NCI-H187 (cell line): ENCODE measurements at regions not wholly inside any gene's neighbourhood (a gene's known extent, or its start where the extent isn't known, plus 50 kb on each side); places are given as distances from the start of the nearest gene placed in this dataset.
A peak's percentile ranks its signal among the peaks of the same experiment; 100 is the strongest.

Experiments used
- DNase-seq, 2 experiments: peaks; one replicate each; lab custom pipeline; 2025; lab: John Stamatoyannopoulos, UW

- DNase-seq: no peak
Observed at GRCh38 chr6:25012657-25013056, 76.9 kb upstream of the RIPOR2 start.

DNA sequence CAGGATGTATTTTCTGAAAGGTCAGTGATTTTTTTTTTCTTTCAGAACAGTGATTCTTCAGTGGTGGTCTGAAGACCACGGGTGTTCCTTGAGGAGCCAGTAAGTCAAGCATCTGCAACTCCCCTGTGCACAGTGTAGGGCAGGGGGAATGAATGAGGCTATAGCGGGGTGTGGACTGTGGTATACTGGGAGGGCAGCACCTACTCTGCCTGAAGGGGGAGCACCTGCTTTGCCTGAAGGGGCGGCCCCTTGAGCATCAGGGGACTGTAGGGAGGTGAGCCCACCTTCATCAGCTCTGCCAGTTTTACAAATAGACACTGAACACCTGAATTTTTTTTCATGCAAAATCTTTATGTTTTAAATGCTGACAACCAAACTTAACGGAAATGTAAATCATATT lies 77.5 kb upstream of the RIPOR2 start:
- DNase-seq: no peak

- no peak for DNase-seq
Observed at GRCh38 chr6:25014369-25014768, 78.6 kb upstream of the RIPOR2 start.

- DNase-seq: no peak
Observed at GRCh38 chr6:25014791-25015560, 79.2 kb upstream of the RIPOR2 start.

- DNase-seq: no peak
Observed at GRCh38 chr6:25016014-25016720, 80.4 kb upstream of the RIPOR2 start.

- DNase-seq: no peak
Observed at GRCh38 chr6:25017486-25017885, 81.7 kb upstream of the RIPOR2 start.

DNA sequence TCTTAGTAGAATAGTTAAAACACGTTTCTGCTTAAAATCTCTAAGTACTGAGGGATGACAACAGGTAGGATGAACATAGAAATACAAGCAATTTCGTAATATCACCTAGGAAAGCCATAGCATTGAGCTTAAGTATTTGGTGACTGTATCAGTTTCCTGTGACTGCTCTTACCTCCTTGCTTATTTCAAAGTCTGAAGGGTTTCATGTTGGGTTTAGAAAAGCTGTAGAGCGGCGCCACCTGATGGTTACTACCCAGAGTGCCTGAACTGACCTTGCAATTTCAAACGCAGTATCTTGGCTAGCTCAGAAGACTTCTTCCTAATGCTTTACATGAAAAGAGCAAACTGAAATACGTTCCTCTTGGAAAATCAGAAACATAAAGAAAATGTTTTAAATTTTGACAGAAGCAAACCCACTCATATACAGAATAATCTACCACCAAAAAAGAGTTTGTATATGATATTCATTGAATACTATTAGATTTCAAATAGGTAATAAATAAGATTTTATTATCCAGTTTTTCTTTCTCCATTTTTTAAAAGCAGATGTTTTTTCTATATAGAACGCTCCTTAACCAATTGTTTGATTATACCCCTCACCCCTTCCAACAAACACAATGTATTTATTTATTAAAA lies 82.3 kb upstream of the RIPOR2 start:
- no peak for DNase-seq

DNA sequence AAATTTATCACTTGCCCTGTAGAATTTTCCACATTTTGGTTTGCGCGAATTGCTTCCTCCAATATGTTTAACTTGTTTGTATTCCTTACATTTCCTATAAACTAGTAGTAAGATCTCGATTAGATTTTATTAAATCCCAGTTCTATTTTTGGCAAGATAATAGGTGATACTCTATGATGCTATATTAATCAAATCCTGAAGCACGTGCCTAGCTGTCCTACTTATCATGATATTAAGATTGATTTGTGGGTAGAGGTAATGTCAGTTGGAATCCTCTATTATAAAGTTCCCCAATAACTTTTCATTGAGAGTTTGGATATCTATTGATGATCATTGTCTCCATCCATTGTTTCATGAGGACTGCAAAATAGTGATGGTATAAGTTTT lies 82.8 kb upstream of the RIPOR2 start:
- DNase-seq: no peak

GRCh38 chr6:25022140-25022553 lies 86.4 kb upstream of the RIPOR2 start:
- no peak for DNase-seq

- no peak for DNase-seq
Observed at GRCh38 chr6:25023781-25024180, 88.0 kb upstream of the RIPOR2 start.

- DNase-seq: no peak
Observed at GRCh38 chr6:25024821-25025220, 89.1 kb upstream of the RIPOR2 start.

GRCh38 chr6:25025248-25025918 lies 89.6 kb upstream of the RIPOR2 start:
- no peak for DNase-seq

GRCh38 chr6:25025919-25026301 lies 90.2 kb upstream of the RIPOR2 start:
- no peak for DNase-seq

- DNase-seq: peak; percentile 89 to 92
Observed at GRCh38 chr6:25026723-25027122, 91.0 kb upstream of the RIPOR2 start.

GRCh38 chr6:25027221-25027916 lies 91.6 kb upstream of the RIPOR2 start:
- DNase-seq: no peak

DNA sequence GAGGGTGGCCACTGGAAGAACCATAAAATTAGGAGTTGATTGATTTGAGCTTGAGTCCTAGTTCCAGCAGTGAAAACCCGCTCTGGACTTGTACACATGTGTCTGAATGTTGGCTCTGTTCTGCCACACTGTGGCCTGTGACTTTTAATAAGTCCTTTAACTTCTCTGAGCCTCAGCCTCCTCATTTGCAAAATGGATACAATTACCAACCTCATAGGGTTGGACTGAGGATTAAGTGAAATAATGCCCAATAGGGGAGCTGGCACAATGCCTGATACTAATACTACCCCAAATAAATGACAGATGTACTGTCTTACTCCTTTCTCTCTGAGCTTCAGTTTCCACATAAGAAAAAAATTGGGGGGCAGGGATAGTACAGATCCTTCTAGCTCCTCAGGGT lies 92.6 kb upstream of the RIPOR2 start:
- DNase-seq: no peak

DNA sequence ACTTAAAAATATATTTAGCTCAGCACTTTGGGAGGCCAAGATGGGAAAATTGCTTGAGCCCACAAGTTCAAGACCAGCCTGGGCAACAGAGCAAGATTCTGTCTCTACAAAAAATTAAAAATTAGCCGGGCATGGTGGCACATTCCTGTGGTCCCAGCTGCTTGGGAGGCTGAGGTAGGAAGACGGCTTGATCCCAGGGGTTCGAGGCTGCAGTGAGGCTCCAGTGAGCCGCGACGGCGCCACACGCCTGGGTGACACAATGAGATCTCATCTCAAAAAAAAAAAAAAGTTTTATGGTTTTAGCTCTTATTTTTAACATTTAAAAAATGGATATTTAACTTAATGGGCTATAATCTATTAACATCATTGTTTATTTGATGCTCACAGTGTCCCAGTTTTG lies 97.2 kb upstream of the RIPOR2 start:
- DNase-seq: no peak

GRCh38 chr6:25034431-25034921 lies 98.7 kb upstream of the RIPOR2 start:
- no peak for DNase-seq

DNA sequence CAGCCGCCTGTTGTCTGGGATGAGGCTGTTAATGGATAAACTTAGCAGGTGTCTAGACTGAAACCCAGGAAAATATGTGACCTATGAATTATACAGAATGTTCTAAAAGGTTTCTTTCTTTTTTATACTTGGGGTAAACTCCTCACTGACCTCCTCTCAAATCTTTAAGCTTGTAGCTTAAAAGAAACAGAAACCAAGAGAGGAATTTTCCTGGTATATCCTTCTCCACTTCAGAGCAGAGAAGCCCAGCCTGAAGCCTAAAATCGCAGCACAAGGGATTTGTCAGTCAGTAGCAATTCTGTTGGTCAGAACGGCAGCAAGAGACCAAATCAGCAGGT lies 99.4 kb upstream of the RIPOR2 start:
- no peak for DNase-seq

DNA sequence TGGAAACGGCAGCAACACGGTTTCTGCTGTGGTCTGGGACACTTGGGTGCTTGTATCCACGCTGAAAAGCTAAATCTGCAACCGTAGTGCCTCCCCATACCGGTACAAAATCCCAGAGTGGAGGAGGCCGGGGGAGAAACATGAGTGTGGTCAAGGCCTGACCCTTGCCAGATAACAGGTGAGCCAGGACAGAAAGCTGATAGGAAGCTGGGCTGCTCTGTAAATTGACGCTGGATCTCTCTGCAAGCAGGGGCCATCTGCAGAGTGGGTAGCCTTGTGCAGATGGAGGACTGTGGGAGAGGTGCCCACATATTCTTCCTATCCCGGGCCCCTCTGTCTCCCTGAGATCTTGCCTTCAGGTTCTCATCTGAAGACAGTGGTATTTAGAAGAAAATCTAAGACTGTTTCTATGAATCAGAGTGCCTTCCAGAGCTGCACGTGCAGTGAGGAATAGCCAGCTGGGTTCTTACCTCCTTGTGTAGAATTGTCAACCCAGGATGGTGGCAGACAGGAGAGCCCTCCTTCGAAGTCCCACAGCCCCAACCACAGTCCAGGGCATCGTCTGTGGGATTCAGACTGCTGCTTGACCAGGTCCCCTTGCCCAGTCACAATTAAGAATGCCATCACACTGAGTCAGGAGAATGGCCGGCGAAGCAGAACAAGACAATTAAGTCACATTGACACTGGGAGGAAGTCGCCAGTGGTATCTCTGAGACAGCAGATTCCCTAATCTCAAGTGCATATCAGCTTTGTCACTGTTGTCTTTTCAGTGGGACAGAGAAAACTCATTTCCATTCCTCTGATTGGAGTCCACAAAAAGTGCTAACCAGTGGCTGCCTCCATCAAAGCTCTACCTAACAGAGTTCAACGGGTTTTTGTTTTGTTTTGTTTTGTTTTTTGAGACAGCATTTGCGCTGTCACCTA lies 100.0 kb upstream of the RIPOR2 start:
- no peak for DNase-seq

DNA sequence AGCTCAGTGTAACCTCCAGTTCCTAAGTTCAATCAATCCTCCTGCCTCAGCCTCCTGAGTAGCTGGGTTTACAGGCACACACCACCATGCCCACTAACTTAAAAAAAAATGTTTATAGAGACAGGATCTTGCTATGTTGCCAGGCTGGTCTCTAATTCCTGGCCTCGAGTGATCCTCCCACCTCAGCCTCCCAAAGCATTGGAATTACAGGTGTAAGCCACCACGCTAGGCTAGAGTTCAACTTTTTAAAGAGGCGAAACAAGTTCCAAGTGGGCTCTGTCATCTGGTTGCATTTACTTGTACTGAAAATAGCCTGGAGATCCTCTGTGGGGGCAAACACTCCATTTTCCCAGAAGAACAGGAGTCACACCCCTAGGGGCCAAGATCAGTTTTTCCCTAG lies 100.7 kb upstream of the RIPOR2 start:
- no peak for DNase-seq
